ENCODE measurements at regions not wholly inside any gene's neighbourhood (a gene's known extent, or its start where the extent isn't known, plus 50 kb on each side); places are given as distances from the start of the nearest gene placed in this dataset.

GRCh38 chr15:98230975-98231374 is 270.5 kb downstream of the ARRDC4 start:
- TF ChIP-seq EZH2 (IDR thresholded peaks at IDR 0.05; ENCODE audit: insufficient read depth, poor library complexity, severe bottlenecking) (no peak), EZH2phosphoT487 (IDR thresholded peaks at IDR 0.05; ENCODE audit: insufficient read depth, low read depth) (no peak)
